CD4-positive, alpha-beta T cell treated with Interleukin-6 for 4 hours (primary cell): ENCODE measurements at regions not wholly inside any gene's neighbourhood (a gene's known extent, or its start where the extent isn't known, plus 50 kb on each side); places are given as distances from the start of the nearest gene placed in this dataset.

Experiments
- DNase-seq: peaks from one replicate; pipeline ENCODE4 v3.0.0-alpha.2; 2020; ENCODE audit warnings: mixed read lengths

DNA sequence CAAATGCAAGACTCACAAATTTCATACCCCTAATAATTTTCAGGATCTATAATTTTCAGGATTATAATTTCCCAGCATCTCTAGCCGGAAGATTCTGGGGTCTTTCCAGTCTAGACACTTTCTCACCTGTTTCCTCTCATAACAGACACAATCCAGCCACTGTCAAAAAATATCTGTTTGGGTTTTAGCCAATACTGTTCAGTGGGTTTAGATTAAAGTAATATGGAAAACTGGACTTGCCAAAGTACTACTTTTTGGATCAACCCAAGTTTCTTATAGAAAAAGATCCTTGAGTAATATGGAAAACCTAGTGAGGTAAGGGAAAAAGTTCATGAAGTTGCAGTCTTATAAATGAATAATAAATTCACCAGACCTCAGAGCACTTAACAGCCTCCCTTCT lies 62.1 kb upstream of the NEBL start:
- DNase-seq, result no peak

DNA sequence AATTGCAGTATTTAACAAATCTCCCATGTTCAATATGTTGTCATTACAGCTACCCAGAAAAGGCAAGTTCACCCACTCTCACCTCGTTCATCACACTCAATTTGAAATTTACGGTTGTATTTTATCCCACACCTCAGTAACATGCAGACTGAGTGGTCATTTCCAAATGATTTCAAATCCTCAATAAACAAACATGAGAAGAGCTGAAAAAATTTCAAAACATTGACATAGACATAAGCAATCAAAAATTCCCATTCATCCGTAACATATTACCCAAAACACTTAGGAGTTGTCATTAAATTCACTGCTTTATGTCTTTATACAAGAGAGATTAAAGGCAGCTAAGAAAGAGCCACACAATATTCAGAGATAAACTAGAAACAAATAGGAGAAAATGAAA lies 61.7 kb upstream of the NEBL start:
- no peak for DNase-seq

DNA sequence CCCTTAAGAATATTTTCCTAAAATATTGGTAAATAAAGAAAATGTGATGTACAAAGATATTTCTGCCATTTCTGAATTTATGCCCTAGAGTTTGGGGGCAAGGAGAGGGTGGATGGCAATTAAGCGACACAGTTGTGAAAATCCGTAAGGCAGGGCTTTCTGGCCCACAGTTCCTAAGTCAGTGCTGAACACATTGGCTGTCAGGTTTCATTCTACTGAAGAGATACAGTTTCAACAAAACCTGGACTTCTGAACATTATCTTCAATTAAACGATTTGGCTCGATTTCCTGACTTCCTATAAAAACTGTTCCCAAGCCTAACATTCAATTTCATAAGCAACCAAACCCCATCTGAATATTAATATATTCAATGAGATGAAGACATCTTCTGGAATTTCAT lies 61.1 kb upstream of the NEBL start:
- no peak for DNase-seq

DNA sequence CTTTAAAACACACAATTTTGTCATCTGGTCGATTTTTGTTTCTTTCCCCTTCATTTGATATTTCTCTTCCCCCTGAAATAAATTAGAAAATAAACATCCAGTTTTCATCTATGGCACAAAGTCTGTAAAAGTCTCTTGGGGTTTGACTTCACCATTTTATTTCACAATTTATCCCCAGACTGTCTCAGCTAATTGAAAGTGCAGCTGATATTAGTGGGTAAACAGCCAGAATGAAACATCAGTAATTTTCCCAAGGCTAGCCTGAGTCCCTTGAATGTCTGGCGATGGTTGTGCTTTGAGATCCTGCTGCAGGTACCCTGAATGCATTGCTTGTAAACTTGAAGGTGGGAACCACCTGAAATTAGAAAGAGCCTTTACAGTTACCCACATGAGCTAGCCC lies 60.6 kb upstream of the NEBL start:
- no peak for DNase-seq

DNA sequence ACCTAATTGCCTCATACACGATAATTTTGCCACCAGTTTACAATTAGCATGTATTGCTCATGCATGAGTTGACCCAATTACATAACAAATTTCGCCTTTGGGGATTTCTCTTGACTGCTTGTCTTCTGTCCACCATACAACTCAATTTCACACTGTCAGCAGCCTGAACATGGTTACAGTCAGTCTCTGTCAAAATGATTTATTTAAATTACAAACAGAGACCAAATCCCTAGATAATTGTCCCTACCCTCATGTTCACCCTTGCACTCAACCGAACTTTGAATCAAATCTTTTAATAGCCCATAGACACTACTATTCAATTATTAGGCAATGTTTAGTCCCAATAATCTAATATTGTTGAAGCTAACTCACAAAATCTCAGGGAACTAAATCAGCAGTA lies 59.7 kb upstream of the NEBL start:
- DNase-seq, result no peak

DNA sequence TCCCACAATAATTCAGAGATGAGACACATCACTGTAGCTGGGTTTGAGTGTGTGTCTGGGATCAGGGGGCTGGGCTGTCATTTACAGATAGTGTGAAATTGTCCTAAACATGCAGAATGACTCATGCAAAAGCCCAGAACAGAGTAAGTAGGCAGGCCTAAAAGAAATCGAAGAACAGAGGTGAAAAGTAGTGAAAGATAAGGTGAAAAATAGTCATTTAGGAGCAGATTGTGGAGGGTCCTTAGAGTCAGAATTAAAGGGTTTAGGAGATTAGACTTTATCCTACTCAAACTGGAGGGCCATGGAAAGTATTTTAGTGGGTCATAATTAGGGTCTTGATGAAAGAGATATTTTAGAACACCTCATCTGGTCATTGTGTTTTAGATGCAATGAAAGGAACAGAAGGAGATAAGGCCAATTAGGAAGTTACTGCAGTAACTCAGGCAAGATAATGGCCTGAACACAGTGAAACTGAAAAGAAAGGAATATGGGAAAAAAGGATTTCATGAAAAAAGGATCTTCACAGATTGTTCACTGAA lies 58.3 kb upstream of the NEBL start:
- DNase-seq, result no peak

DNA sequence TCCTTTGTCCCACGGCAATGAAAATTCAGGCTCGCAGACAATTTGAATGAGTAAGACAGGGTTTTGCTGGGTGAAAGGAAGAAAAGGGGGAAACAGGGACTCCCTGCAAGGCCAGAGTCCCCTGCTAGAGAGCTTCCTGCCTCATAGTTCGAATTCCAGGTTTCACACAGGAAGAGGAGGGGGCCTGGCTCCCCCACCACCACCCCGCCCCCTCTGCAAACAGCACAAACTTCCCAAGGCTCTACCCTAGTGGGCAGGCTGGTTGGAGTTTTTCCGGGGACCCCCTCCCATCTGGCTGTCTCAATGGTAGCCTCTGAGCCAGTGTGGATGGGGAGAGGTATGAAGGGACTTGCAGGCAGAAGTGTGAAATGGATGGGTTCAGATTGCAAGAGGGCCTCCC lies 57.4 kb upstream of the NEBL start:
- DNase-seq, result no peak

DNA sequence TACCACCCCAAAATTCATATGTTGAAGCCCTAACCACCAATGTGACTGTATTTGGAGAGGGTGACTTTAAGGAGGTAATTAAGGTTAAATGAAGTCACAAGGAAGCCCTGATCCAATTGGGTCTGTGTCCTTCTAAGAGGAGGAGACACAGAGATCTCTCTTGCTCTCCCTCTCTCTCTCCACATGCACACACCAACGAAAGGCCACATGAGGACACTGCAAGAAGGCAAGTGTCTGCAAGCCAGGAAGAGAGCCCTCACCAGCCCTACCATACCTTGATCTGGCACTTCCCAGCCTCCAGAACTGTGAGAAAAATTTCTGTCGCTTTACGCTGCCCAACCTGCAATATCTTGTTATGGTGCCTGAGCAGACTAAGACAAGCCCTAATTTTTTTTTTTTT lies 56.0 kb upstream of the NEBL start:
- no peak for DNase-seq

DNA sequence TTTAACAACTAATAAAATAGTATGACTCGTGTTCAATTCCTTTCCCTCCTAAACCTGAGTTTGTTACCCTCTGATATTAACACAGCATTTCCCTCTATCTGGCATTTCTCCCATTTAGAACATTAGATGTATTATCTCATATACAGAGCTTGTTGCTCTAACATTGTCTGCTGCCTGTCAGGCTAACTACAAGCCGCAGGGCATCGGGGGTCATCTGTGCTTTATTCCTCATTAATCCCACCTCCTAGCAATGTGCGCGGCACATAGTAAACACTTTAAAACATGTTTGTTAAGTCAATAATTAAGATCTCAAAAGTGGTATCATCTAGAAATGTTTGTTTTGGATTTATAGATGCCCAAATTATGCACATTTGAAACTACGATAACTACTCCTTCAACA lies 52.9 kb upstream of the NEBL start:
- no peak for DNase-seq

DNA sequence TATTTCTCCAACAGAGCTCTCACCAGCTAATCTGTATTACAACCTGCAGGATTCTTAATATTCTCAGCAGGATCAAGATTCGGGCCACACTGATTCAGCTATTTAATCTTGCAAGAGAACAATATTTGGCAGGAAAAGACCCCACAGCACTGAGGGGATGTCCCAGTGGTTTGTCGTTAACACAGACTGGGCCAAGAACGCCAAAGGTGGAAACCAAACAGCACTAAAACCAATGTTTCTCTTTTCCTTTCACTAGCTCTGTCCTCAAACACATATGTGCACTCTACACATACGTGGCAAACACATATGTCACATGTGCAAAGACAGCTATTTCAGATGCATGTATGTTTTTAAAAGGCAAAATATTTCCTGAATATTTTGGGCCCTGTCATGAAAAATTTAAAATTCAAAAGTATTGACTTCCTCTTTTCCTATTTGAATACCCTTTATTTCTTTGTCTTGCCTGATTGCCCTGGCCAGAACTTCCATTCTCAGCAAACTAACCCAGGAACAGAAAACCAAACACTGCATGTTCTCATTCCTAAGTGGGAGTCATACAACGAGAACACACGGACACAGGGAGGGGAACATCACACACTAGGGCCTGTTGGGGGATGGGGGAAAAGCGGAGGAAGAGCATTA lies 51.7 kb upstream of the NEBL start:
- no peak for DNase-seq
